ENCODE measurements at regions not wholly inside any gene's neighbourhood (a gene's known extent, or its start where the extent isn't known, plus 50 kb on each side); places are given as distances from the start of the nearest gene placed in this dataset.

- no peak for TF ChIP-seq POLR2AphosphoS5 (IDR thresholded peaks at IDR 0.05; ENCODE audit: low read depth, low read length)
- TF ChIP-seq SPI1 (IDR thresholded peaks at IDR 0.05; ENCODE audit: low read depth, low read length): no peak
- TF ChIP-seq POLR2A (IDR thresholded peaks at IDR 0.05; ENCODE audit: low read depth, low read length): no peak
- no peak for TF ChIP-seq TAF1 (IDR thresholded peaks at IDR 0.05; ENCODE audit: low read depth, low read length)
- TF ChIP-seq PAX5 (IDR thresholded peaks at IDR 0.05; ENCODE audit: insufficient read depth, low read length, severe bottlenecking): no peak
These were observed 550.7 kb downstream of the PTPRU start for GRCh38 chr1:29786791-29787732.
